MCF 10A (cell line): ENCODE measurements at regions not wholly inside any gene's neighbourhood (a gene's known extent, or its start where the extent isn't known, plus 50 kb on each side); places are given as distances from the start of the nearest gene placed in this dataset.

Experiments
- BruUV-seq: library from RNA; stranded (reverse); fragments of 400-500 nt; replicated peaks from 2 replicates; lab custom pipeline; 2021; lab: Mats Ljungman, UMichigan
- CTCF ChIA-PET: fragments of 300-600 bp; sonication (Branson Sonifier 250); formaldehyde crosslinking; extraction: SDS; loops from one replicate; lab custom pipeline; 2021; ENCODE audit warnings: antibody characterized with exemption, inconsistent platforms; lab: Yijun Ruan, JAX
- POLR2A ChIA-PET: fragments of 300-600, 350-650 bp; sonication (Branson Sonifier 250); formaldehyde crosslinking; extraction: SDS; loops from one replicate; lab custom pipeline; 2020; ENCODE audit warnings: antibody characterized with exemption, inconsistent platforms; lab: Yijun Ruan, JAX
- DNase-seq: peaks from one replicate; pipeline ENCODE4 v3.0.0-alpha.2; 2018; ENCODE audit not compliant: unreplicated experiment
- H3K27ac Mint-ChIP-seq: one replicate; pipeline ENCODE4 v1.8.0; 2022; ENCODE audit warnings: mild to moderate bottlenecking, low read depth, mixed read lengths; ENCODE audit not compliant: unreplicated experiment
- H3K27me3 Mint-ChIP-seq: one replicate; pipeline ENCODE4 v1.8.0; 2022; ENCODE audit warnings: mixed read lengths; ENCODE audit not compliant: insufficient read depth, unreplicated experiment
- H3K36me3 Mint-ChIP-seq: one replicate; pipeline ENCODE4 v1.8.0; 2022; ENCODE audit warnings: mild to moderate bottlenecking, moderate library complexity, mixed read lengths; ENCODE audit not compliant: insufficient read depth, unreplicated experiment
- H3K4me1 Mint-ChIP-seq: one replicate; pipeline ENCODE4 v1.8.0; 2022; ENCODE audit warnings: mixed read lengths; ENCODE audit not compliant: insufficient read depth, unreplicated experiment
- H3K4me3 Mint-ChIP-seq: one replicate; pipeline ENCODE4 v1.8.0; 2022; ENCODE audit warnings: mild to moderate bottlenecking, moderate library complexity, mixed read lengths; ENCODE audit not compliant: unreplicated experiment
- H3K9me3 Mint-ChIP-seq: one replicate; pipeline ENCODE4 v1.8.0; 2022; ENCODE audit warnings: mixed read lengths; ENCODE audit not compliant: unreplicated experiment
- intact Hi-C: fragments of 100-400 bp; cut with micrococcal nuclease; formaldehyde crosslinking; loops from 2 replicates; pipeline ENCODE4 v1.14.1; 2022
- TF ChIP-seq, protein P1 (sequence below): fragments of 200-600 bp; IDR thresholded peaks from one replicate; pipeline ENCODE4 v1.8.0; 2022; ENCODE audit warnings: antibody characterized with exemption, mild to moderate bottlenecking; ENCODE audit not compliant: unreplicated experiment

DNA sequence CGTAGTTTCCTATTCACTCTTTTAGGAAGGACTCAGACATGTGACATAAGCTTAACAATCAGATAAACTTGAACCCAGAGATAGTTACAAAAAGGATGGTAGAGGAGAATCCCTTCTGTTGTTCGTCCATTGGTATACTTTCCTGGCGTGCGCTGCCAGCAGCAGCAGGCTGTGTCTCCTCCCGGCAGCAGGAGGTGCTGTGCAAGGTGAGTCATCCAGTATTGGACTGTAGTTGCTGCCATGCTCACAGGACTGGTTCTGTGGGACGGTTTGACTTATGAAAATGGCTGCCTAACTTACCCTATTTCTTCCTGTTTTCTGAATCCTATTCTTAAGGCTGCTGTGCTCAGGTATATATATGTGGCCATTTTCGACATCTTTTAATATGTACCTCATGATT, 253.4 kb upstream of the LRRC3B start:
- DNase-seq, result peak; percentile 0
- ChIA-PET CTCF (interaction anchor here (0.5 kb wide), 1 partner anchor 265 kb away, joined by 5 read pairs; no protein-coding TSS in a partner anchor), POLR2A (interaction anchor here (0.8 kb wide), 1 partner anchor 34 kb away, joined by 6 read pairs; no protein-coding TSS in a partner anchor)
- TF ChIP-seq, protein P1, sequence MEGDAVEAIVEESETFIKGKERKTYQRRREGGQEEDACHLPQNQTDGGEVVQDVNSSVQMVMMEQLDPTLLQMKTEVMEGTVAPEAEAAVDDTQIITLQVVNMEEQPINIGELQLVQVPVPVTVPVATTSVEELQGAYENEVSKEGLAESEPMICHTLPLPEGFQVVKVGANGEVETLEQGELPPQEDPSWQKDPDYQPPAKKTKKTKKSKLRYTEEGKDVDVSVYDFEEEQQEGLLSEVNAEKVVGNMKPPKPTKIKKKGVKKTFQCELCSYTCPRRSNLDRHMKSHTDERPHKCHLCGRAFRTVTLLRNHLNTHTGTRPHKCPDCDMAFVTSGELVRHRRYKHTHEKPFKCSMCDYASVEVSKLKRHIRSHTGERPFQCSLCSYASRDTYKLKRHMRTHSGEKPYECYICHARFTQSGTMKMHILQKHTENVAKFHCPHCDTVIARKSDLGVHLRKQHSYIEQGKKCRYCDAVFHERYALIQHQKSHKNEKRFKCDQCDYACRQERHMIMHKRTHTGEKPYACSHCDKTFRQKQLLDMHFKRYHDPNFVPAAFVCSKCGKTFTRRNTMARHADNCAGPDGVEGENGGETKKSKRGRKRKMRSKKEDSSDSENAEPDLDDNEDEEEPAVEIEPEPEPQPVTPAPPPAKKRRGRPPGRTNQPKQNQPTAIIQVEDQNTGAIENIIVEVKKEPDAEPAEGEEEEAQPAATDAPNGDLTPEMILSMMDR, result no peak
- no peaks in the 10 kb centered on the region for H3K27me3 Mint-ChIP-seq
- intact Hi-C loops, result no loop called here
- H3K36me3 Mint-ChIP-seq, result no peaks in the 10 kb centered on the region
- H3K9me3 Mint-ChIP-seq, result peaks cover 20% of the 10 kb centered on the region
- H3K27ac Mint-ChIP-seq, result no peak overlapping the region
- BruUV-seq, result no TSS peak
- peaks cover 6% of the 10 kb centered on the region for H3K4me1 Mint-ChIP-seq
- no peak overlapping the region for H3K4me3 Mint-ChIP-seq

DNA sequence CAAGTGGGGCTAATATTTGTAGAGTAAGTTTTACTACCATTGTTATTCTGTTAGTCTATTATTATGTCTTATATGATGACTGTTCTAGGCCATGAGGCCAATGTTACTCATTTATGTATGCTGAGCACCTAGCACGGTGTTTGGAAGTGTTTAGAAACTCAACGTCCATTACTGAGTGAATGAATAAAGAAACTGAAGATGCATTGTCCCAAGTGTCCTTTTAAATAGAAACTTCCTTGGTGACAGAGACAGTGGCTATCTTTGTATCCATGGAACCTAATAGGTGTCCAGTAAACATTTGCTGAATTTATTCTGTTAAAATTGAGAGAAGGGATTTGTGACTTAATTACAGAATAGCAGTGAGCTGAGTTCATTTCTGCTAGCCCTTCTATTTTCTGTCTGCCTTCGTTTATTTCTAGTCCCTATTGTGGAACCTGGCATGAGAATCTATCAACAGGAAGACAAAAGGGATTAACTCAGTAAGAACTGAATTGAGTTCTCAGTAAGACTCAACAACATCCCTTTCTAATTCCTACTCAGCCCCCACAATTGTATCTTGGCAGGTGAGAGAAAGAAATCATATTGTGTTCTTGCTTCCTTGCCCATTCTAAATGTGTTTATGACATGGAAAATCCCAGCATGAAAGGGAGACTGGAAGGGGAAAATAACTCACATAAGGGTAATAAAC, 246.6 kb upstream of the LRRC3B start:
- no TSS peak for BruUV-seq
- Mint-ChIP-seq H3K9me3 (no peaks in the 10 kb centered on the region), H3K27ac (no peak overlapping the region), H3K4me3 (no peak overlapping the region), H3K4me1 (no peaks in the 10 kb centered on the region), H3K27me3 (no peaks in the 10 kb centered on the region), H3K36me3 (no peaks in the 10 kb centered on the region)
- POLR2A ChIA-PET, result no interaction called here
- TF ChIP-seq, protein P1, result no peak
- no peak for DNase-seq
- intact Hi-C loops, result no loop called here
- CTCF ChIA-PET, result no interaction called here

DNA sequence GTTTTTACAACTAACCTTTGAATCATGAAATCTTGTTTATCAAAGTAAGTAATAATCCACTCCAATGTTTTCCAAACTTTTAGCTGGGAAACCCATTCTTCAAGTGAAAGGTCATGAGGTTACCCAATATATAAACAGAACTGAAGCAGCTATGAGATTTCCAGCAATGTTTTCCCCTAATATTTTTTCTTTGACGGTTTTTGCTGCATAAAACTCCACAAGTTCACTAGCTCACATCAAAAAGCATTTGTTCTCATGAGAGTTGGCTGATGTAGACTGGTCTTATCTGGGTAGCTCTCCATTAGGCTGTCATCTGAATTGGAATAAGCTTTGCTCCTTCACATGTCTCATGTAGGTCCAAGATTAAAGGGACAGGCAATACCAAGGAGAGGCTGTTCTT, 241.2 kb upstream of the LRRC3B start:
- no peak for DNase-seq
- H3K36me3 Mint-ChIP-seq, result no peaks in the 10 kb centered on the region
- no peak overlapping the region for H3K27ac Mint-ChIP-seq
- ChIA-PET POLR2A (no interaction called here), CTCF (interaction anchor here (0.9 kb wide), 1 partner anchor 56 kb away, joined by 3 read pairs; no protein-coding TSS in a partner anchor)
- intact Hi-C loops, result no loop called here
- BruUV-seq, result no TSS peak
- no peaks in the 10 kb centered on the region for H3K4me1 Mint-ChIP-seq
- H3K9me3 Mint-ChIP-seq, result no peaks in the 10 kb centered on the region
- no peak overlapping the region for H3K4me3 Mint-ChIP-seq
- TF ChIP-seq, protein P1, result no peak
- no peaks in the 10 kb centered on the region for H3K27me3 Mint-ChIP-seq

DNA sequence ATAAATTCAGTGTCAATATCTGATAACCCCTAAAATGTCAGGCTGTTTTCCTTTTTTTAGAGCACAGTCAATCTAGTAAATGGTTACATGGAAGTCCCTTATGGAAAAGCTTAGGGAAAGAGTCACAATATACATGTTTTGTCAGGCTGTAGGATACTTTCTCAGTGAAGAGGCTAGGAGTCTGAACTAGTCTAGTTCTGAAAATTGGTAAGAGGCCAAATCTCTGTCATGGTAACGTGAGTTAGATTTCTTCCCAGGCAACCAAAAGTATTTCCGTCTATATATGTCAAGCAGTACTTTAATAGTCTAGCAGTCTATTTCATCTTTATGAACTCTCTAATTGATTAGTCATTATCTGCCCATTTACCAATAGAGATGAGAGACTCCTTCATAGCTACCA, 215.9 kb upstream of the LRRC3B start:
- ChIA-PET POLR2A (no interaction called here), CTCF (no interaction called here)
- no peak for DNase-seq
- peaks cover 8% of the 10 kb centered on the region for H3K9me3 Mint-ChIP-seq
- H3K36me3 Mint-ChIP-seq, result no peaks in the 10 kb centered on the region
- H3K4me3 Mint-ChIP-seq, result no peak overlapping the region
- intact Hi-C loops, result no loop called here
- H3K4me1 Mint-ChIP-seq, result no peaks in the 10 kb centered on the region
- BruUV-seq, result no TSS peak
- TF ChIP-seq, protein P1, result no peak
- H3K27ac Mint-ChIP-seq, result no peak overlapping the region
- no peaks in the 10 kb centered on the region for H3K27me3 Mint-ChIP-seq
